Psoas muscle (tissue), 7 donors: ENCODE measurements at regions not wholly inside any gene's neighbourhood (a gene's known extent, or its start where the extent isn't known, plus 50 kb on each side); places are given as distances from the start of the nearest gene placed in this dataset.

Source experiments
- ATAC-seq, 4 donors: fragments of 200-7000 bp; cut with Tn5 transposase; one replicate each; pipeline ENCODE4 v1.9.1; 2020; ENCODE audit warnings: moderate library complexity in 3 of 4, mild to moderate bottlenecking in 2 of 4
- DNase-seq, 2 donors: peaks; one replicate each; pipeline ENCODE4 v3.0.0-alpha.2; 2020
- H3K27ac ChIP-seq: fragments of 200-600 bp; one replicate; pipeline ENCODE4 v1.8.0; 2022
- H3K27me3 ChIP-seq, 3 donors: fragments of 200-600 bp in 1 of 3; one replicate each; pipeline versions ENCODE4 v1.6.1 to v1.8.0; 2013 to 2022; ENCODE audit warnings: low read length in 2 of 3, mild to moderate bottlenecking in 2 of 3, moderate library complexity in 1 of 3; ENCODE audit not compliant: insufficient read depth in 3 of 3
- H3K36me3 ChIP-seq, 2 donors: fragments of 200-600 bp in 1 of 2; one replicate each; pipeline versions ENCODE4 v1.6.1 to v1.8.0; 2013 to 2022; ENCODE audit warnings: low read depth in 1 of 2, mild to moderate bottlenecking in 1 of 2, moderate library complexity in 1 of 2; ENCODE audit not compliant: insufficient read depth in 1 of 2
- H3K4me1 ChIP-seq: fragments of 200-600 bp; one replicate; pipeline ENCODE4 v1.8.0; 2022
- H3K4me3 ChIP-seq: fragments of 200-600 bp; one replicate; pipeline ENCODE4 v1.8.0; 2022; ENCODE audit warnings: mild to moderate bottlenecking
- H3K9me3 ChIP-seq: fragments of 200-600 bp; one replicate; pipeline ENCODE4 v1.8.0; 2022
- WGBS, 3 donors: extraction: QIAGEN DNeasy Blood & Tissue Kit; methylation state at CpG; one replicate each; pipeline versions ENCODE4 v1.1.6 to v1.1.7; 2013; 5-methylcytosine and 5-hydroxymethylcytosine counted together
- intact Hi-C, 2 donors: fragments of 100-400 bp; cut with DNase I; formaldehyde crosslinking; loops; one replicate each; pipeline versions ENCODE4 v1.11.0 to v1.14.2; 2022
- TF ChIP-seq, protein P1 (sequence below): fragments of 200-600 bp; IDR thresholded peaks from one replicate; pipeline ENCODE4 v1.8.0; 2022; ENCODE audit warnings: antibody characterized with exemption
- donor health status: healthy with polysubstance abuse.
- donor health status: DM: no; HTN: no; CAD: no; lungs with moderate emphysema.
- donor health status: Bipolar disorder and iron deficiency.
- donor health status: healthy.
- donor health status: DM: yes; HTN: yes; CAD: no.
- donor health status: DM: no; HTN: no; CAD: no.
- donor health status: DM: yes; HTN: yes; CAD: no.

GRCh38 chr14:95452176-95452892, 64.1 kb downstream of the SYNE3 start:
- peak in 1 of 4 donors; percentile 27 for ATAC-seq
- intact Hi-C loops, result no loop called here
- Histone ChIP-seq H3K27me3 (no peaks in the 10 kb centered on the region), H3K4me1 (no peaks in the 10 kb centered on the region), H3K36me3 (peaks cover 0 to 36% of the 10 kb centered on the region in 2 donors), H3K4me3 (no peak overlapping the region), H3K27ac (no peak overlapping the region), H3K9me3 (no peaks in the 10 kb centered on the region)
- 90 to 94% (median 91%) methylated on average over 18 of the region's 18 CpGs for WGBS, 3 donors
- DNase-seq, result no peak
- TF ChIP-seq, protein P1, sequence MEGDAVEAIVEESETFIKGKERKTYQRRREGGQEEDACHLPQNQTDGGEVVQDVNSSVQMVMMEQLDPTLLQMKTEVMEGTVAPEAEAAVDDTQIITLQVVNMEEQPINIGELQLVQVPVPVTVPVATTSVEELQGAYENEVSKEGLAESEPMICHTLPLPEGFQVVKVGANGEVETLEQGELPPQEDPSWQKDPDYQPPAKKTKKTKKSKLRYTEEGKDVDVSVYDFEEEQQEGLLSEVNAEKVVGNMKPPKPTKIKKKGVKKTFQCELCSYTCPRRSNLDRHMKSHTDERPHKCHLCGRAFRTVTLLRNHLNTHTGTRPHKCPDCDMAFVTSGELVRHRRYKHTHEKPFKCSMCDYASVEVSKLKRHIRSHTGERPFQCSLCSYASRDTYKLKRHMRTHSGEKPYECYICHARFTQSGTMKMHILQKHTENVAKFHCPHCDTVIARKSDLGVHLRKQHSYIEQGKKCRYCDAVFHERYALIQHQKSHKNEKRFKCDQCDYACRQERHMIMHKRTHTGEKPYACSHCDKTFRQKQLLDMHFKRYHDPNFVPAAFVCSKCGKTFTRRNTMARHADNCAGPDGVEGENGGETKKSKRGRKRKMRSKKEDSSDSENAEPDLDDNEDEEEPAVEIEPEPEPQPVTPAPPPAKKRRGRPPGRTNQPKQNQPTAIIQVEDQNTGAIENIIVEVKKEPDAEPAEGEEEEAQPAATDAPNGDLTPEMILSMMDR, result peak; percentile 13

GRCh38 chr14:95449131-95449530, 67.3 kb downstream of the SYNE3 start:
- ATAC-seq (no peak), DNase-seq (no peak)
- intact Hi-C loops, result no loop called here
- Histone ChIP-seq H3K27ac (no peak overlapping the region), H3K4me1 (no peaks in the 10 kb centered on the region), H3K4me3 (no peak overlapping the region), H3K27me3 (no peaks in the 10 kb centered on the region), H3K9me3 (no peaks in the 10 kb centered on the region), H3K36me3 (peaks cover 0 to 37% of the 10 kb centered on the region in 2 donors)
- TF ChIP-seq, protein P1, result no peak
- WGBS, 3 donors, result 95 to 96% (median 96%) methylated on average over 11 of the region's 11 CpGs

DNA sequence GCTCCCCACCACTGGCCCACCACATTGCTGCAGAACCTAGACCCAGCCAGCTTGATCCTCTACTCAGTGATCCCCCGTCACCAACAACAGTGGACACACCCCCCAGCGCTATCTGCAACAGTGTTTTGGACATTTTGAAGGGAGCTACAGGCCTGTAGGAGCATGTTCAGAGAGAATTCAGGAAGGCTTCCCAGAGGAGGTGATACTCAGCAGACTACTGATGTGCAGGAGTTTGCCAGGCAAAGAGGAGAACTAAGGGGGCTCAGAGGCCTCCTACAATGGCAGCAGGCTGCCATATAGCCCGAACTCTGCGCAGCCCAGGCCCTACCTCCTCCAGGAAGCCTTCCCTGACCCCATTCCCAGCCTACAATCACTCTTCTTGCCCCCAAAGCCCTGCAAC, 70.0 kb downstream of the SYNE3 start:
- no peaks in the 10 kb centered on the region for H3K4me1 ChIP-seq
- no peak overlapping the region for H3K4me3 ChIP-seq
- H3K36me3 ChIP-seq, result peaks cover 0 to 40% of the 10 kb centered on the region in 2 donors
- ATAC-seq, result no peak
- TF ChIP-seq, protein P1, result no peak
- H3K27ac ChIP-seq, result no peak overlapping the region
- DNase-seq, result no peak
- 80 to 95% (median 95%) methylated on average over 4 of the region's 4 CpGs for WGBS, 3 donors
- no peaks in the 10 kb centered on the region for H3K9me3 ChIP-seq
- no peaks in the 10 kb centered on the region for H3K27me3 ChIP-seq
- intact Hi-C loops, result no loop called here

- Histone ChIP-seq H3K4me3 (no peak overlapping the region), H3K27me3 (no peaks in the 10 kb centered on the region), H3K36me3 (peaks cover 0 to 45% of the 10 kb centered on the region in 2 donors), H3K9me3 (no peaks in the 10 kb centered on the region), H3K27ac (no peak overlapping the region), H3K4me1 (no peaks in the 10 kb centered on the region)
- intact Hi-C loops, result no loop called here
- TF ChIP-seq, protein P1, result no peak
- 87 to 93% (median 90%) methylated on average over 6 of the region's 6 CpGs for WGBS, 3 donors
- DNase-seq (no peak), ATAC-seq (no peak)
Measured at GRCh38 chr14:95445676-95446075, 70.8 kb downstream of the SYNE3 start.

GRCh38 chr14:95445161-95445560, 71.3 kb downstream of the SYNE3 start:
- Histone ChIP-seq H3K27ac (no peak overlapping the region), H3K4me3 (no peak overlapping the region), H3K9me3 (no peaks in the 10 kb centered on the region), H3K36me3 (peaks cover 0 to 45% of the 10 kb centered on the region in 2 donors), H3K4me1 (no peaks in the 10 kb centered on the region), H3K27me3 (no peaks in the 10 kb centered on the region)
- TF ChIP-seq, protein P1, result no peak
- intact Hi-C loops, result no loop called here
- 51 to 77% (median 68%) methylated on average over 3 of the region's 3 CpGs for WGBS, 3 donors
- no peak for ATAC-seq
- DNase-seq, result no peak
